Neural progenitor cell (in vitro differentiated cells): ENCODE measurements at regions not wholly inside any gene's neighbourhood (a gene's known extent, or its start where the extent isn't known, plus 50 kb on each side); places are given as distances from the start of the nearest gene placed in this dataset.

ENCODE experiments used
- DNase-seq: peaks from one replicate; pipeline ENCODE4 v3.0.0-alpha.2; 2016; ENCODE audit warnings: low spot score
- H2AFZ ChIP-seq: fragments of 200-600 bp; sonication (generic); replicated peaks from 2 replicates; pipeline ENCODE4 v1.6.1; 2016; ENCODE audit warnings: antibody characterized with exemption
- H3F3A ChIP-seq: fragments of 200-600 bp; sonication (generic); 2 replicates; pipeline ENCODE4 v1.6.1; 2016; ENCODE audit warnings: antibody characterized with exemption, low read depth
- H3K27ac ChIP-seq: fragments of 200-600 bp; sonication (generic); 2 replicates; pipeline ENCODE4 v1.5.1; 2016; ENCODE audit warnings: mild to moderate bottlenecking
- H3K27me3 ChIP-seq: fragments of 200-600 bp; sonication (generic); 2 replicates; pipeline ENCODE4 v1.6.1; 2016; ENCODE audit warnings: mild to moderate bottlenecking, moderate library complexity
- H3K36me3 ChIP-seq: fragments of 200-600 bp; sonication (generic); 2 replicates; pipeline ENCODE4 v1.5.1; 2016
- H3K4me1 ChIP-seq: fragments of 200-600 bp; sonication (generic); 2 replicates; pipeline ENCODE4 v1.6.1; 2016; ENCODE audit warnings: mixed run types
- H3K4me2 ChIP-seq: fragments of 200-600 bp; sonication (generic); 2 replicates; pipeline ENCODE4 v1.6.1; 2016
- H3K4me3 ChIP-seq: fragments of 200-600 bp; sonication (generic); 2 replicates; pipeline ENCODE4 v1.5.1; 2016
- H3K79me2 ChIP-seq: fragments of 200-600 bp; sonication (generic); 2 replicates; pipeline ENCODE4 v1.6.1; 2016; ENCODE audit warnings: low read depth
- H3K9ac ChIP-seq: fragments of 200-600 bp; sonication (generic); 2 replicates; pipeline ENCODE4 v1.6.1; 2016
- H3K9me3 ChIP-seq: fragments of 200-600 bp; sonication (generic); 2 replicates; pipeline ENCODE4 v1.5.1; 2016; ENCODE audit warnings: low read depth
- H4K20me1 ChIP-seq: fragments of 200-600 bp; sonication (generic); 2 replicates; pipeline ENCODE4 v1.6.1; 2016; ENCODE audit warnings: low read depth
- H3K27ac Mint-ChIP-seq: 3 replicates; pipeline ENCODE4 v1.8.0; 2021; ENCODE audit warnings: mixed read lengths
- H3K27me3 Mint-ChIP-seq: 2 replicates; pipeline ENCODE4 v1.8.0; 2022; ENCODE audit warnings: low read depth, mild to moderate bottlenecking, inconsistent platforms, moderate library complexity, mixed read lengths; ENCODE audit not compliant: insufficient read depth
- H3K36me3 Mint-ChIP-seq: 3 replicates; pipeline ENCODE4 v1.8.0; 2021; ENCODE audit warnings: mixed read lengths
- H3K4me1 Mint-ChIP-seq: 3 replicates; pipeline ENCODE4 v1.8.0; 2021; ENCODE audit warnings: mixed read lengths
- H3K4me3 Mint-ChIP-seq: 3 replicates; pipeline ENCODE4 v1.8.0; 2021; ENCODE audit warnings: mild to moderate bottlenecking, moderate library complexity, mixed read lengths
- H3K9me3 Mint-ChIP-seq: 3 replicates; pipeline ENCODE4 v1.8.0; 2020; ENCODE audit warnings: mixed read lengths
- CTCF ChIP-seq: fragments of 200-600 bp; sonication (generic); IDR thresholded peaks from 2 replicates; pipeline ENCODE4 v1.5.1; 2017; ENCODE audit warnings: antibody characterized with exemption, mild to moderate bottlenecking
- EZH2 ChIP-seq: fragments of 200-600 bp; sonication (generic); IDR thresholded peaks from 2 replicates; pipeline ENCODE4 v1.6.1; 2017; ENCODE audit warnings: antibody characterized with exemption, mild to moderate bottlenecking, moderate library complexity
- EZH2phosphoT487 ChIP-seq: fragments of 200-600 bp; sonication (generic); IDR thresholded peaks from 2 replicates; pipeline ENCODE4 v1.6.1; 2017; ENCODE audit warnings: antibody characterized with exemption

- no peaks in the 10 kb centered on the region for H3K9me3 Mint-ChIP-seq
- Histone ChIP-seq H3F3A (no peaks in the 10 kb centered on the region), H3K36me3 (no peaks in the 10 kb centered on the region), H2AFZ (no peak overlapping the region), H3K9me3 (no peaks in the 10 kb centered on the region), H3K79me2 (no peaks in the 10 kb centered on the region), H3K27me3 (no peaks in the 10 kb centered on the region), H3K4me1 (no peaks in the 10 kb centered on the region), H4K20me1 (no peaks in the 10 kb centered on the region), H3K27ac (no peak overlapping the region), H3K9ac (no peak overlapping the region), H3K4me2 (no peak overlapping the region), H3K4me3 (no peak overlapping the region)
- H3K27ac Mint-ChIP-seq, result no peak overlapping the region
- H3K36me3 Mint-ChIP-seq, result no peaks in the 10 kb centered on the region
- no peak for DNase-seq
- H3K4me3 Mint-ChIP-seq, result no peak overlapping the region
- H3K4me1 Mint-ChIP-seq, result no peaks in the 10 kb centered on the region
- no peaks in the 10 kb centered on the region for H3K27me3 Mint-ChIP-seq
- no peak for TF ChIP-seq EZH2
- TF ChIP-seq EZH2phosphoT487, result no peak
These were observed 221.9 kb upstream of the GRIA4 start for GRCh38 chr11:105388006-105388405.

- Histone ChIP-seq H4K20me1 (no peaks in the 10 kb centered on the region), H3F3A (no peaks in the 10 kb centered on the region), H3K36me3 (no peaks in the 10 kb centered on the region), H3K27me3 (no peaks in the 10 kb centered on the region), H3K79me2 (no peaks in the 10 kb centered on the region), H3K9ac (no peak overlapping the region), H3K9me3 (no peaks in the 10 kb centered on the region), H3K4me1 (no peaks in the 10 kb centered on the region), H2AFZ (no peak overlapping the region), H3K27ac (no peak overlapping the region), H3K4me3 (no peak overlapping the region), H3K4me2 (no peak overlapping the region)
- Mint-ChIP-seq H3K4me1 (no peaks in the 10 kb centered on the region), H3K36me3 (no peaks in the 10 kb centered on the region), H3K4me3 (no peak overlapping the region), H3K27me3 (peaks cover 5% of the 10 kb centered on the region), H3K27ac (no peak overlapping the region), H3K9me3 (no peaks in the 10 kb centered on the region)
- TF ChIP-seq EZH2phosphoT487 (no peak), CTCF (no peak), EZH2 (no peak)
- no peak for DNase-seq
These were observed 227.9 kb upstream of the GRIA4 start for GRCh38 chr11:105381941-105382340.

- Mint-ChIP-seq H3K9me3 (peaks cover 13% of the 10 kb centered on the region), H3K27me3 (peaks cover 7% of the 10 kb centered on the region), H3K4me3 (no peak overlapping the region), H3K4me1 (no peaks in the 10 kb centered on the region), H3K27ac (no peak overlapping the region), H3K36me3 (no peaks in the 10 kb centered on the region)
- DNase-seq, result no peak
- no peak overlapping the region for H3K9ac ChIP-seq
- H3K4me2 ChIP-seq, result no peak overlapping the region
- no peak overlapping the region for H2AFZ ChIP-seq
- TF ChIP-seq EZH2, result no peak
- no peak for TF ChIP-seq CTCF
- TF ChIP-seq EZH2phosphoT487, result no peak
- no peak overlapping the region for H3K27ac ChIP-seq
- no peaks in the 10 kb centered on the region for H3F3A ChIP-seq
- no peaks in the 10 kb centered on the region for H3K79me2 ChIP-seq
- H3K36me3 ChIP-seq, result no peaks in the 10 kb centered on the region
- no peak overlapping the region for H3K4me3 ChIP-seq
- no peaks in the 10 kb centered on the region for H3K9me3 ChIP-seq
- H4K20me1 ChIP-seq, result no peaks in the 10 kb centered on the region
- H3K27me3 ChIP-seq, result no peaks in the 10 kb centered on the region
- H3K4me1 ChIP-seq, result no peaks in the 10 kb centered on the region
These were observed 232.0 kb upstream of the GRIA4 start for GRCh38 chr11:105377870-105378269.

GRCh38 chr11:105372206-105372605, 232.6 kb upstream of the CARD18 start:
- no peaks in the 10 kb centered on the region for H3K9me3 ChIP-seq
- no peak overlapping the region for H2AFZ ChIP-seq
- H3K4me1 ChIP-seq, result no peaks in the 10 kb centered on the region
- Mint-ChIP-seq H3K27me3 (peaks cover 2% of the 10 kb centered on the region), H3K36me3 (no peaks in the 10 kb centered on the region), H3K4me3 (no peak overlapping the region), H3K4me1 (no peaks in the 10 kb centered on the region), H3K9me3 (peaks cover 13% of the 10 kb centered on the region), H3K27ac (no peak overlapping the region)
- H3F3A ChIP-seq, result no peaks in the 10 kb centered on the region
- no peak overlapping the region for H3K27ac ChIP-seq
- no peak for DNase-seq
- no peaks in the 10 kb centered on the region for H4K20me1 ChIP-seq
- no peaks in the 10 kb centered on the region for H3K27me3 ChIP-seq
- no peak overlapping the region for H3K4me2 ChIP-seq
- H3K4me3 ChIP-seq, result no peak overlapping the region
- TF ChIP-seq EZH2 (no peak), EZH2phosphoT487 (no peak), CTCF (no peak)
- H3K79me2 ChIP-seq, result no peaks in the 10 kb centered on the region
- no peaks in the 10 kb centered on the region for H3K36me3 ChIP-seq
- no peak overlapping the region for H3K9ac ChIP-seq
